CD14-positive monocyte (primary cell): ENCODE measurements at regions not wholly inside any gene's neighbourhood (a gene's known extent, or its start where the extent isn't known, plus 50 kb on each side); places are given as distances from the start of the nearest gene placed in this dataset.

Experiments used
- DNase-seq, 3 donors: peaks; one replicate each; pipeline ENCODE4 v3.0.0-alpha.2; 2011 to 2022
- H2AFZ ChIP-seq: 2 replicates; pipeline ENCODE4 v1.6.0; 2012; ENCODE audit warnings: mild to moderate bottlenecking, low read depth, low read length, inconsistent platforms; ENCODE audit not compliant: insufficient read depth, poor library complexity, severe bottlenecking
- H3K27ac ChIP-seq, 2 donors: 1 replicate in 1 of 2; 2 replicates in 1 of 2; pipeline ENCODE4 v1.5.1; 2012 to 2013; ENCODE audit warnings: low read length in 2 of 2, control low read depth in 1 of 2, inconsistent platforms in 1 of 2, low read depth in 1 of 2, mild to moderate bottlenecking in 1 of 2
- H3K27me3 ChIP-seq, 2 donors: one replicate each; pipeline versions ENCODE4 v1.6.0 to v1.6.1; 2011 to 2013; ENCODE audit warnings: low read length in 2 of 2; ENCODE audit not compliant: control insufficient read depth in 2 of 2, insufficient read depth in 2 of 2
- H3K36me3 ChIP-seq, 2 donors: replicated peaks in 1 of 2; 1 replicate in 1 of 2; 2 replicates in 1 of 2; pipeline versions ENCODE4 v1.5.1 to v1.6.1; 2012 to 2013; ENCODE audit warnings: low read length in 2 of 2, control low read depth in 1 of 2, inconsistent platforms in 1 of 2, mild to moderate bottlenecking in 1 of 2; ENCODE audit not compliant: insufficient read depth in 2 of 2, control insufficient read depth in 1 of 2
- H3K4me1 ChIP-seq, 2 donors: 1 replicate in 1 of 2; 2 replicates in 1 of 2; pipeline versions ENCODE4 v1.5.1 to v1.6.1; 2012 to 2013; ENCODE audit warnings: low read length in 2 of 2, control low read depth in 1 of 2, inconsistent platforms in 1 of 2, mild to moderate bottlenecking in 1 of 2, moderate library complexity in 1 of 2; ENCODE audit not compliant: insufficient read depth in 2 of 2, control insufficient read depth in 1 of 2
- H3K4me2 ChIP-seq: replicated peaks from 2 replicates; pipeline ENCODE3; 2012; ENCODE audit warnings: low read length, moderate library complexity, mild to moderate bottlenecking; ENCODE audit not compliant: poor library complexity, severe bottlenecking; ENCODE audit errors: extremely low read depth
- H3K4me3 ChIP-seq, 3 experiments: fragments of 200-600 bp in 1 of 3; sonication (generic) in 1 of 3; replicated peaks in 1 of 3; 1 replicate in 2 of 3; 2 replicates in 1 of 3; pipeline ENCODE4 v1.5.1; 2011 to 2013; ENCODE audit warnings: low read length in 3 of 3, mild to moderate bottlenecking in 3 of 3, control low read depth in 2 of 3, low read depth in 2 of 3, inconsistent platforms in 1 of 3, moderate library complexity in 1 of 3
- H3K79me2 ChIP-seq: 2 replicates; pipeline ENCODE4 v1.6.0; 2012; ENCODE audit warnings: mild to moderate bottlenecking, control low read depth, inconsistent platforms, low read length, moderate library complexity; ENCODE audit not compliant: insufficient read depth
- H3K9ac ChIP-seq: 2 replicates; pipeline ENCODE4 v1.6.0; 2017; ENCODE audit warnings: low read length, mild to moderate bottlenecking; ENCODE audit not compliant: insufficient read depth, poor library complexity, severe bottlenecking
- H3K9me3 ChIP-seq, 2 donors: replicated peaks in 1 of 2; 1 replicate in 1 of 2; 2 replicates in 1 of 2; pipeline versions ENCODE4 v1.5.1 to v1.6.1; 2012 to 2013; ENCODE audit warnings: low read length in 2 of 2, control low read depth in 1 of 2; ENCODE audit not compliant: control insufficient read depth in 1 of 2, insufficient read depth in 1 of 2
- H4K20me1 ChIP-seq: 2 replicates; pipeline ENCODE4 v1.6.0; 2012; ENCODE audit warnings: mild to moderate bottlenecking, low read length, control low read depth, moderate library complexity; ENCODE audit not compliant: insufficient read depth
- H3K27ac Mint-ChIP-seq, 7 donors: one replicate each; pipeline ENCODE4 v1.8.0; 2020; ENCODE audit warnings: mild to moderate bottlenecking in 7 of 7, mixed read lengths in 7 of 7, moderate library complexity in 6 of 7, inconsistent platforms in 2 of 7
- H3K27me3 Mint-ChIP-seq, 3 donors: one replicate each; pipeline ENCODE4 v1.8.0; 2021 to 2022; ENCODE audit warnings: low read depth in 3 of 3, mild to moderate bottlenecking in 3 of 3, mixed read lengths in 3 of 3, moderate library complexity in 3 of 3, inconsistent platforms in 1 of 3
- H3K36me3 Mint-ChIP-seq, 2 donors: one replicate each; pipeline ENCODE4 v1.8.0; 2020; ENCODE audit warnings: mixed read lengths in 2 of 2, inconsistent platforms in 1 of 2, mild to moderate bottlenecking in 1 of 2
- H3K4me1 Mint-ChIP-seq: one replicate; pipeline ENCODE4 v1.8.0; 2020; ENCODE audit warnings: mild to moderate bottlenecking, mixed read lengths
- H3K4me3 Mint-ChIP-seq, 2 donors: one replicate each; pipeline ENCODE4 v1.8.0; 2020; ENCODE audit warnings: mild to moderate bottlenecking in 2 of 2, mixed read lengths in 2 of 2, moderate library complexity in 1 of 2
- H3K9me3 Mint-ChIP-seq, 7 donors: one replicate each; pipeline ENCODE4 v1.8.0; 2020 to 2022; ENCODE audit warnings: mixed read lengths in 7 of 7, mild to moderate bottlenecking in 6 of 7, moderate library complexity in 6 of 7, inconsistent platforms in 2 of 7
- WGBS: methylation state at CpG from one replicate; pipeline ENCODE4 v1.1.5; 2013; ENCODE audit warnings: missing lambda C conversion rate; ENCODE audit not compliant: insufficient coverage; 5-methylcytosine and 5-hydroxymethylcytosine counted together
- intact Hi-C, 2 donors: fragments of 100-400 bp; cut with micrococcal nuclease; formaldehyde crosslinking; loops; one replicate each; pipeline versions ENCODE4 v1.15.0 to v1.15.1; 2023
- TF ChIP-seq, protein P1 (sequence below): fragments of 200-600 bp; IDR thresholded peaks from one replicate; pipeline ENCODE4 v1.8.0; 2022; ENCODE audit warnings: antibody characterized with exemption, mild to moderate bottlenecking

- Histone ChIP-seq H3K27me3 (peaks cover 19 to 38% of the 10 kb centered on the region in 2 donors), H3K4me2 (peak overlapping the region; percentile 93), H3K9ac (peak overlapping the region; percentile 72), H3K4me1 (peaks cover 20 to 27% of the 10 kb centered on the region in 2 donors), H3K79me2 (no peaks in the 10 kb centered on the region), H2AFZ (peak overlapping the region; percentile 72), H3K27ac (peak overlapping the region in 1 of 2 donors; percentile 55), H3K36me3 (no peaks in the 10 kb centered on the region), H3K9me3 (peaks cover 0 to 7% of the 10 kb centered on the region in 2 donors), H3K4me3 (peak overlapping the region; percentile 35 to 74 (median 55)), H4K20me1 (no peaks in the 10 kb centered on the region)
- TF ChIP-seq, protein P1, sequence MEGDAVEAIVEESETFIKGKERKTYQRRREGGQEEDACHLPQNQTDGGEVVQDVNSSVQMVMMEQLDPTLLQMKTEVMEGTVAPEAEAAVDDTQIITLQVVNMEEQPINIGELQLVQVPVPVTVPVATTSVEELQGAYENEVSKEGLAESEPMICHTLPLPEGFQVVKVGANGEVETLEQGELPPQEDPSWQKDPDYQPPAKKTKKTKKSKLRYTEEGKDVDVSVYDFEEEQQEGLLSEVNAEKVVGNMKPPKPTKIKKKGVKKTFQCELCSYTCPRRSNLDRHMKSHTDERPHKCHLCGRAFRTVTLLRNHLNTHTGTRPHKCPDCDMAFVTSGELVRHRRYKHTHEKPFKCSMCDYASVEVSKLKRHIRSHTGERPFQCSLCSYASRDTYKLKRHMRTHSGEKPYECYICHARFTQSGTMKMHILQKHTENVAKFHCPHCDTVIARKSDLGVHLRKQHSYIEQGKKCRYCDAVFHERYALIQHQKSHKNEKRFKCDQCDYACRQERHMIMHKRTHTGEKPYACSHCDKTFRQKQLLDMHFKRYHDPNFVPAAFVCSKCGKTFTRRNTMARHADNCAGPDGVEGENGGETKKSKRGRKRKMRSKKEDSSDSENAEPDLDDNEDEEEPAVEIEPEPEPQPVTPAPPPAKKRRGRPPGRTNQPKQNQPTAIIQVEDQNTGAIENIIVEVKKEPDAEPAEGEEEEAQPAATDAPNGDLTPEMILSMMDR: no peak
- H3K36me3 Mint-ChIP-seq: peaks cover 3 to 10% of the 10 kb centered on the region in 2 donors
- peak; percentile 73 to 90 (median 81) for DNase-seq
- intact Hi-C loops: no loop called here
- H3K4me3 Mint-ChIP-seq: peak overlapping the region; percentile 87 to 97
- H3K27ac Mint-ChIP-seq: peak overlapping the region in 6 of 7 donors; percentile 76 to 89 (median 84)
- peaks cover 37 to 57% (median 48%) of the 10 kb centered on the region in 3 donors for H3K27me3 Mint-ChIP-seq
- peaks cover 0 to 8% (median 6%) of the 10 kb centered on the region in 7 donors for H3K9me3 Mint-ChIP-seq
- H3K4me1 Mint-ChIP-seq: peaks cover 23% of the 10 kb centered on the region
- under 1% methylated on average over 40 of the region's 40 CpGs for WGBS
These were observed 225.5 kb upstream of the IL12A start for GRCh38 chr3:159763011-159763601.

DNA sequence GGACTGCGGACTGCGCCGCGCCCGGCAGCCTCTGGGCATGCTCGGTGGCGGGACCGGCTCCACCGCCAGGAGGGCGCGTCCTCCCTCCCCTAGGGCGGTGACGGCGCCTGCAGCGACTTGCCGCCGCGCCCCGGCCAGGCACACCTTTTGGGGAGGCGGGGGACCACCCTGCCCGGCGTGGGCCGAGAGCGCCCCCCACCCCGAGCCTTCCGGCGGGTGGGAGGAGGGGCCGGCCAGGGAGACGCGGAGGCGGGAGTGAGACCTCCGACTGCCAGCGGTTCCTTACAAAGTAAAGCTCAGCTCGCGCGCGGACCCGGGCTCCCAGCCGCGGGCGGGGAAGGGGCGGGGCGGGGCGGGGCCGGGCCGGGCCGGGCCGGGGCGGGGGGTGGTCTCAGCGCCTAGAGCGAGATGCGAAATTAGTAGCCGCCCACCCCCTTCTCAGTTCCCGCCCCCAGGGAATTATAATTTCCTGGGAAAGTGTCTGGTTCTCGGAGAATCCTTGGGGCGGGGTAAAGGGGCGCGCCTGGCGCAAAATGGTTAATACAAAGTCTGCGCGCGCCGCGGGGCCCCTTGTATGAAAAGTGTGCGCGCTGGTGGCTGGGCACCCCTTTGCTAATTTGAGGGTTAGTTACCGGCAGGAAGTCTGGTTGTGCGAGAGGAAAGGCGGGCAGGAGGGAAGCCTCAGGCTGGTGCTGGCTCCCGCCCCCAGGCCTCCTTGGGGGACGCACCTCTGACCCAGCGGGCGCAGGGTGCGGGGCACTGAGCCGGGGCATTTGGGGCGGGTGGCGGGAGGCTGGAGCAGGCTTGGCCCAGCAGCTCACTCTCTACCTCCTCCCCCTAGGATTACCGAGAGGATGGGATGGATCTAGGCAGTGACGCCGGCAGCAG, 224.8 kb upstream of the IL12A start:
- peak in 2 of 3 donors; percentile 12 to 22 for DNase-seq
- Mint-ChIP-seq H3K27me3 (peaks cover 37 to 57% (median 48%) of the 10 kb centered on the region in 3 donors), H3K36me3 (peaks cover 3 to 10% of the 10 kb centered on the region in 2 donors), H3K9me3 (peaks cover 0 to 8% (median 6%) of the 10 kb centered on the region in 7 donors), H3K4me3 (peak overlapping the region; percentile 92 to 97), H3K4me1 (peaks cover 23% of the 10 kb centered on the region), H3K27ac (peak overlapping the region in 5 of 7 donors; percentile 78 to 89 (median 89))
- H3K79me2 ChIP-seq: no peaks in the 10 kb centered on the region
- under 1% methylated on average over 43 of the region's 80 CpGs for WGBS
- H3K27ac ChIP-seq: peak overlapping the region in 1 of 2 donors; percentile 55
- H3K27me3 ChIP-seq: peaks cover 19 to 38% of the 10 kb centered on the region in 2 donors
- peak overlapping the region; percentile 44 to 74 (median 55) for H3K4me3 ChIP-seq
- H3K4me1 ChIP-seq: peaks cover 20 to 27% of the 10 kb centered on the region in 2 donors
- H3K9ac ChIP-seq: peak overlapping the region; percentile 72
- peaks cover 0 to 7% of the 10 kb centered on the region in 2 donors for H3K9me3 ChIP-seq
- peak overlapping the region; percentile 74 for H2AFZ ChIP-seq
- H3K4me2 ChIP-seq: peak overlapping the region; percentile 93
- H3K36me3 ChIP-seq: no peaks in the 10 kb centered on the region
- TF ChIP-seq, protein P1: no peak
- H4K20me1 ChIP-seq: no peaks in the 10 kb centered on the region
- intact Hi-C loops: no loop called here
